A549 (cell line): ENCODE measurements at regions not wholly inside any gene's neighbourhood (a gene's known extent, or its start where the extent isn't known, plus 50 kb on each side); places are given as distances from the start of the nearest gene placed in this dataset.

Source experiments
- ATAC-seq, 2 experiments: fragments of 200-7000 bp in 1 of 2; fragments of >200 bp in 1 of 2; cut with Nextera tagmentation in 1 of 2; cut with Tn5 transposase in 1 of 2; 3 replicates each; pipeline versions ENCODE4 v1.8.0 to v1.9.1; 2018 to 2020; ENCODE audit warnings: mild to moderate bottlenecking in 1 of 2, moderate library complexity in 1 of 2
- CTCF ChIA-PET: fragments of 300-600 bp; sonication (Branson Sonifier 250); formaldehyde crosslinking; extraction: SDS; loops from one replicate; lab custom pipeline; 2021; ENCODE audit warnings: antibody characterized with exemption, inconsistent platforms; lab: Yijun Ruan, JAX
- POLR2A ChIA-PET: fragments of 350-600 bp; formaldehyde crosslinking; extraction: SDS; loops from one replicate; lab custom pipeline; 2021; ENCODE audit warnings: antibody characterized with exemption, inconsistent platforms; lab: Yijun Ruan, JAX
- DNase-seq, 2 experiments: peaks; one replicate each; pipeline versions ENCODE4 v3.0.0 to v3.0.0-alpha.2; 2011 to 2016; ENCODE audit warnings: low read depth in 1 of 2, low spot score in 1 of 2
- FAIRE-seq: peaks from 2 replicates; lab custom pipeline; 2011; peaks lifted over from hg19 to GRCh38; lab: Jason Lieb, UNC
- H3K27ac ChIP-seq, 2 experiments: fragments of >200 bp; sonication (Bioruptor Twin); formaldehyde crosslinking; 3 replicates each; pipeline ENCODE4 v1.5.1; 2016 to 2017
- H3K4me1 ChIP-seq: fragments of >200 bp; sonication (Bioruptor Twin); formaldehyde crosslinking; 3 replicates; pipeline ENCODE4 v1.6.1; 2016
- H3K4me2 ChIP-seq: fragments of >200 bp; sonication (Bioruptor Twin); formaldehyde crosslinking; 3 replicates; pipeline ENCODE4 v1.6.1; 2016
- H3K4me3 ChIP-seq: fragments of >200 bp; sonication (Bioruptor Twin); formaldehyde crosslinking; 3 replicates; pipeline ENCODE4 v1.5.1; 2016
- H3K9me3 ChIP-seq: fragments of >200 bp; sonication (Bioruptor Twin); formaldehyde crosslinking; 3 replicates; pipeline ENCODE4 v1.6.1; 2016
- BHLHE40 ChIP-seq: IDR thresholded peaks from 2 replicates; pipeline ENCODE4 v1.6.1; 2012; ENCODE audit warnings: low read depth, low read length, inconsistent platforms
- CBX2 ChIP-seq: fragments of 200-600 bp; sonication (generic); IDR thresholded peaks from 2 replicates; pipeline ENCODE4 v1.6.1; 2016; ENCODE audit warnings: low read depth, mild to moderate bottlenecking, borderline replicate concordance
- CBX8 ChIP-seq: fragments of 200-600 bp; sonication (generic); IDR thresholded peaks from 2 replicates; pipeline ENCODE4 v1.6.1; 2016
- CHD2 ChIP-seq: fragments of 150-350 bp; IDR thresholded peaks from 2 replicates; pipeline ENCODE4 v1.6.1; 2014; ENCODE audit warnings: low read length; ENCODE audit not compliant: partially characterized antibody
- EHF ChIP-seq: fragments of 250-450 bp; sonication (Bioruptor Pico); IDR thresholded peaks from 2 replicates; pipeline ENCODE4 v1.5.0; 2020; ENCODE audit warnings: mild to moderate bottlenecking
- EHMT2 ChIP-seq: fragments of 200-600 bp; sonication (generic); IDR thresholded peaks from 2 replicates; pipeline ENCODE4 v1.6.1; 2016; ENCODE audit warnings: antibody characterized with exemption, low read depth, mild to moderate bottlenecking, moderate library complexity
- ESRRA ChIP-seq: fragments of 150-350 bp; IDR thresholded peaks from 2 replicates; pipeline ENCODE4 v1.6.1; 2014; ENCODE audit warnings: mild to moderate bottlenecking, low read length, borderline replicate concordance
- FOSL2 ChIP-seq, 2 experiments: fragments of 450-650 bp in 1 of 2; fragments of >200 bp in 1 of 2; sonication (Bioruptor Twin) in 1 of 2; formaldehyde crosslinking; IDR thresholded peaks; 2 replicates each; pipeline versions ENCODE4 v1.5.0 to v1.6.1; 2016 to 2020; ENCODE audit warnings: mild to moderate bottlenecking in 1 of 2, moderate library complexity in 1 of 2
- HDAC2 ChIP-seq: fragments of 200-600 bp; sonication (generic); IDR thresholded peaks from 2 replicates; pipeline ENCODE4 v1.6.1; 2016
- HOXB5 ChIP-seq: fragments of 250-450 bp; sonication (Bioruptor Pico); IDR thresholded peaks from 2 replicates; pipeline ENCODE4 v1.5.0; 2020; ENCODE audit warnings: mild to moderate bottlenecking, moderate library complexity
- KDM1A ChIP-seq: fragments of 200-600 bp; sonication (generic); IDR thresholded peaks from 2 replicates; pipeline ENCODE4 v1.6.1; 2016; ENCODE audit warnings: low read depth, mild to moderate bottlenecking
- MAFK ChIP-seq: fragments of 450-650 bp; IDR thresholded peaks from 2 replicates; pipeline ENCODE4 v1.6.1; 2014; ENCODE audit not compliant: partially characterized antibody
- MYC ChIP-seq: IDR thresholded peaks from 2 replicates; pipeline ENCODE4 v1.6.1; 2012; ENCODE audit warnings: mild to moderate bottlenecking, inconsistent platforms, low read length, improper control_type of control experiment, borderline replicate concordance
- NPAS2 ChIP-seq: fragments of 250-450 bp; sonication (Bioruptor Pico); IDR thresholded peaks from 2 replicates; pipeline ENCODE4 v1.8.0; 2022; ENCODE audit warnings: mild to moderate bottlenecking, moderate library complexity, borderline replicate concordance
- POLR2A ChIP-seq: IDR thresholded peaks from 2 replicates; pipeline ENCODE4 v1.6.1; 2012; ENCODE audit warnings: mild to moderate bottlenecking, low read length
- POLR2AphosphoS2 ChIP-seq: conservative IDR thresholded peaks from 2 replicates; pipeline ENCODE4 v1.6.1; 2012; ENCODE audit warnings: low read length, improper control_type of control experiment, inconsistent platforms
- RAD21 ChIP-seq, 2 experiments: fragments of >200 bp in 1 of 2; sonication (Bioruptor Twin) in 1 of 2; formaldehyde crosslinking in 1 of 2; IDR thresholded peaks in 1 of 2; conservative IDR thresholded peaks in 1 of 2; 2 replicates in 1 of 2; 3 replicates in 1 of 2; pipeline ENCODE4 v1.6.1; 2012 to 2018; ENCODE audit warnings: inconsistent platforms in 1 of 2
- RCOR1 ChIP-seq: fragments of 150-350 bp; IDR thresholded peaks from 2 replicates; pipeline ENCODE4 v1.6.1; 2014; ENCODE audit warnings: antibody characterized with exemption, low read length, low read depth
- RFX5 ChIP-seq: fragments of 450-650 bp; IDR thresholded peaks from 2 replicates; pipeline ENCODE4 v1.7.1; 2014; ENCODE audit warnings: antibody characterized with exemption, mild to moderate bottlenecking, moderate library complexity
- SMC3 ChIP-seq: fragments of >200 bp; sonication (Bioruptor Twin); formaldehyde crosslinking; IDR thresholded peaks from 3 replicates; pipeline ENCODE4 v1.6.1; 2018; ENCODE audit warnings: inconsistent platforms
- SREBF2 ChIP-seq: fragments of 450-650 bp; IDR thresholded peaks from 2 replicates; pipeline ENCODE4 v1.6.1; 2014; ENCODE audit warnings: mild to moderate bottlenecking, moderate library complexity
- WGBS: methylation state at CpG from one replicate; pipeline ENCODE4 v1.1.6; 2017; ENCODE audit errors: missing lambda C conversion rate; 5-methylcytosine and 5-hydroxymethylcytosine counted together
- TF ChIP-seq, protein P1 (sequence below): fragments of >200 bp; sonication (Bioruptor Twin); formaldehyde crosslinking; IDR thresholded peaks from 3 replicates; pipeline ENCODE4 v1.5.1; 2016
- TF ChIP-seq, protein P2 (sequence below): IDR thresholded peaks from 2 replicates; pipeline ENCODE4 v1.6.1; 2012
- TF ChIP-seq, protein P3 (sequence below): fragments of 150-350 bp; IDR thresholded peaks from 2 replicates; pipeline ENCODE4 v1.6.1; 2014; ENCODE audit warnings: low read depth, mild to moderate bottlenecking, low read length
- TF ChIP-seq, protein P4 (sequence below): fragments of >200 bp; sonication (Bioruptor Twin); formaldehyde crosslinking; IDR thresholded peaks from 3 replicates; pipeline ENCODE4 v1.6.1; 2016
- TF ChIP-seq, protein P5 (sequence below): fragments of 250-450 bp; sonication (Bioruptor Pico); IDR thresholded peaks from 2 replicates; pipeline ENCODE4 v1.5.0; 2020; ENCODE audit warnings: low read depth, mild to moderate bottlenecking, moderate library complexity
- TF ChIP-seq, protein P6 (sequence below): fragments of 200-600 bp; sonication (generic); IDR thresholded peaks from 2 replicates; pipeline ENCODE4 v1.6.1; 2016; ENCODE audit warnings: antibody characterized with exemption, mild to moderate bottlenecking, moderate library complexity
- TF ChIP-seq, protein P7 (sequence below): fragments of >200 bp; sonication (Bioruptor Twin); formaldehyde crosslinking; IDR thresholded peaks from 2 replicates; pipeline ENCODE4 v1.6.1; 2016

DNA sequence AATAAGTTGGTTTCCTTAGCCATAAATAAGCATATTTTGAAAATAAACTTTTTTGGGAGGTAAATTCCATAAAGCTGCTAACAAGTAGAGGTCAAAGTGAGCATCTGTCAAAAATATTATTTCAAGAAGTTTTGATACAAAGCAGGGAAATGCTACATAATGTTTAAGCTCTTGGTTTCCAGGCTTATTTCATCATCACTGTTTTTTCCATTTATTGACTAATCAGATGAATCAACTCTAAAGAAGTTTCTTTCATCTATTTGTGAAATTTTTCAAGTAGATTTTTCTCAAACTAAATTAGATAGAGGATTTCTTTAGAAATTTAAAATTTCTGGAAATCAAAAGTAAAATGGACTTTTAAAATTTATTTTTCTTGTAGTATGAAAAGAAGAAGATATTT is 89.5 kb upstream of the TBX18 start:
- no peak for DNase-seq
- Histone ChIP-seq H3K27ac (no peak overlapping the region), H3K4me1 (no peaks in the 10 kb centered on the region), H3K4me3 (no peak overlapping the region), H3K9me3 (no peaks in the 10 kb centered on the region), H3K4me2 (no peak overlapping the region)
- FAIRE-seq = no peak
- CTCF ChIA-PET = no interaction called here
- no peak for TF ChIP-seq FOSL2 (IDR thresholded peaks at IDR 0.05)
- TF ChIP-seq FOSL2 (CRISPR knock-in tag; IDR thresholded peaks at IDR 0.05) = no peak
- TF ChIP-seq, protein P1, sequence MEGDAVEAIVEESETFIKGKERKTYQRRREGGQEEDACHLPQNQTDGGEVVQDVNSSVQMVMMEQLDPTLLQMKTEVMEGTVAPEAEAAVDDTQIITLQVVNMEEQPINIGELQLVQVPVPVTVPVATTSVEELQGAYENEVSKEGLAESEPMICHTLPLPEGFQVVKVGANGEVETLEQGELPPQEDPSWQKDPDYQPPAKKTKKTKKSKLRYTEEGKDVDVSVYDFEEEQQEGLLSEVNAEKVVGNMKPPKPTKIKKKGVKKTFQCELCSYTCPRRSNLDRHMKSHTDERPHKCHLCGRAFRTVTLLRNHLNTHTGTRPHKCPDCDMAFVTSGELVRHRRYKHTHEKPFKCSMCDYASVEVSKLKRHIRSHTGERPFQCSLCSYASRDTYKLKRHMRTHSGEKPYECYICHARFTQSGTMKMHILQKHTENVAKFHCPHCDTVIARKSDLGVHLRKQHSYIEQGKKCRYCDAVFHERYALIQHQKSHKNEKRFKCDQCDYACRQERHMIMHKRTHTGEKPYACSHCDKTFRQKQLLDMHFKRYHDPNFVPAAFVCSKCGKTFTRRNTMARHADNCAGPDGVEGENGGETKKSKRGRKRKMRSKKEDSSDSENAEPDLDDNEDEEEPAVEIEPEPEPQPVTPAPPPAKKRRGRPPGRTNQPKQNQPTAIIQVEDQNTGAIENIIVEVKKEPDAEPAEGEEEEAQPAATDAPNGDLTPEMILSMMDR = no peak
- no peak for TF ChIP-seq KDM1A
- TF ChIP-seq RFX5 = no peak
- no peak for TF ChIP-seq RCOR1
- TF ChIP-seq EHF = no peak
- TF ChIP-seq EHMT2 = no peak
- TF ChIP-seq MAFK = no peak
- no peak for TF ChIP-seq HDAC2
- TF ChIP-seq, protein P2, sequence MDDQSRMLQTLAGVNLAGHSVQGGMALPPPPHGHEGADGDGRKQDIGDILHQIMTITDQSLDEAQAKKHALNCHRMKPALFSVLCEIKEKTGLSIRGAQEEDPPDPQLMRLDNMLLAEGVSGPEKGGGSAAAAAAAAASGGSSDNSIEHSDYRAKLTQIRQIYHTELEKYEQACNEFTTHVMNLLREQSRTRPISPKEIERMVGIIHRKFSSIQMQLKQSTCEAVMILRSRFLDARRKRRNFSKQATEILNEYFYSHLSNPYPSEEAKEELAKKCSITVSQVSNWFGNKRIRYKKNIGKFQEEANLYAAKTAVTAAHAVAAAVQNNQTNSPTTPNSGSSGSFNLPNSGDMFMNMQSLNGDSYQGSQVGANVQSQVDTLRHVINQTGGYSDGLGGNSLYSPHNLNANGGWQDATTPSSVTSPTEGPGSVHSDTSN = no peak
- TF ChIP-seq POLR2A = no peak
- TF ChIP-seq, protein P3, sequence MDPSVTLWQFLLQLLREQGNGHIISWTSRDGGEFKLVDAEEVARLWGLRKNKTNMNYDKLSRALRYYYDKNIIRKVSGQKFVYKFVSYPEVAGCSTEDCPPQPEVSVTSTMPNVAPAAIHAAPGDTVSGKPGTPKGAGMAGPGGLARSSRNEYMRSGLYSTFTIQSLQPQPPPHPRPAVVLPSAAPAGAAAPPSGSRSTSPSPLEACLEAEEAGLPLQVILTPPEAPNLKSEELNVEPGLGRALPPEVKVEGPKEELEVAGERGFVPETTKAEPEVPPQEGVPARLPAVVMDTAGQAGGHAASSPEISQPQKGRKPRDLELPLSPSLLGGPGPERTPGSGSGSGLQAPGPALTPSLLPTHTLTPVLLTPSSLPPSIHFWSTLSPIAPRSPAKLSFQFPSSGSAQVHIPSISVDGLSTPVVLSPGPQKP = no peak
- TF ChIP-seq POLR2AphosphoS2 = no peak
- no peak for TF ChIP-seq MYC
- no peak for TF ChIP-seq SREBF2
- TF ChIP-seq CHD2 = no peak
- POLR2A ChIA-PET = no interaction called here
- ATAC-seq = no peak

DNA sequence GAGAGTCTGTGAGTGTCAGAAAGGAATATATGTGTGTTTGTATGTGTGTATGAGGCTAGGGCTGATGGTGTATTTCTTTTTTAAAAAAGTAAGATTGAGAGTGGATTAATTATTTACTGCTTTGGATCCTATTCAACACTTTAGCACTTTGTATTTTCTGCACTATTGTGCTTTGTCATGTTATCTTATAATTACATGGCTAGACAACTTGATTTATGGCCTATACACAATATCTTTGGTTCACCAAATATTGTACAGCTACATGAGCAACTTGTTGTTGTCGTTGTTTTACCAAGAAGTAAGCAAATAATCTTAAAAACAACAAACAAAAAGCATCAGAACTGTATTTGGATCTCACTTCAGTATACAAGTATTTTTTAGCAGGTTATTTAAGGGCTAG is 84.6 kb upstream of the TBX18 start:
- Histone ChIP-seq H3K27ac (no peak overlapping the region), H3K4me3 (no peak overlapping the region), H3K4me2 (no peak overlapping the region), H3K4me1 (peaks cover 11% of the 10 kb centered on the region; the same call in 1 of the 3 replicates), H3K9me3 (no peaks in the 10 kb centered on the region)
- WGBS = 9% methylated on average over 1 of the region's 1 CpG
- FAIRE-seq = no peak
- ATAC-seq = no peak
- ChIA-PET POLR2A (no interaction called here), CTCF (interaction anchor here (0.8 to 1.6 kb wide), 2 partner anchors 15 to 16 kb away, joined by 3 read pairs; no protein-coding TSS in a partner anchor)
- DNase-seq = no peak
- TF ChIP-seq ESRRA (no peak), NPAS2 (CRISPR knock-in tag) (no peak), CBX2 (no peak), CBX8 (no peak), RFX5 (no peak), HOXB5 (CRISPR knock-in tag) (no peak), CHD2 (no peak), SMC3 (no peak), RAD21 (conservative IDR thresholded peaks at IDR 0.05 in 1 of 2, IDR thresholded peaks at IDR 0.05 in 1 of 2) (no peak), BHLHE40 (no peak)
- TF ChIP-seq, protein P4, sequence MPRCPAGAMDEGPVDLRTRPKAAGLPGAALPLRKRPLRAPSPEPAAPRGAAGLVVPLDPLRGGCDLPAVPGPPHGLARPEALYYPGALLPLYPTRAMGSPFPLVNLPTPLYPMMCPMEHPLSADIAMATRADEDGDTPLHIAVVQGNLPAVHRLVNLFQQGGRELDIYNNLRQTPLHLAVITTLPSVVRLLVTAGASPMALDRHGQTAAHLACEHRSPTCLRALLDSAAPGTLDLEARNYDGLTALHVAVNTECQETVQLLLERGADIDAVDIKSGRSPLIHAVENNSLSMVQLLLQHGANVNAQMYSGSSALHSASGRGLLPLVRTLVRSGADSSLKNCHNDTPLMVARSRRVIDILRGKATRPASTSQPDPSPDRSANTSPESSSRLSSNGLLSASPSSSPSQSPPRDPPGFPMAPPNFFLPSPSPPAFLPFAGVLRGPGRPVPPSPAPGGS = no peak
- TF ChIP-seq, protein P5, sequence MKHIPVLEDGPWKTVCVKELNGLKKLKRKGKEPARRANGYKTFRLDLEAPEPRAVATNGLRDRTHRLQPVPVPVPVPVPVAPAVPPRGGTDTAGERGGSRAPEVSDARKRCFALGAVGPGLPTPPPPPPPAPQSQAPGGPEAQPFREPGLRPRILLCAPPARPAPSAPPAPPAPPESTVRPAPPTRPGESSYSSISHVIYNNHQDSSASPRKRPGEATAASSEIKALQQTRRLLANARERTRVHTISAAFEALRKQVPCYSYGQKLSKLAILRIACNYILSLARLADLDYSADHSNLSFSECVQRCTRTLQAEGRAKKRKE (CRISPR knock-in tag) = no peak
- TF ChIP-seq, protein P6, sequence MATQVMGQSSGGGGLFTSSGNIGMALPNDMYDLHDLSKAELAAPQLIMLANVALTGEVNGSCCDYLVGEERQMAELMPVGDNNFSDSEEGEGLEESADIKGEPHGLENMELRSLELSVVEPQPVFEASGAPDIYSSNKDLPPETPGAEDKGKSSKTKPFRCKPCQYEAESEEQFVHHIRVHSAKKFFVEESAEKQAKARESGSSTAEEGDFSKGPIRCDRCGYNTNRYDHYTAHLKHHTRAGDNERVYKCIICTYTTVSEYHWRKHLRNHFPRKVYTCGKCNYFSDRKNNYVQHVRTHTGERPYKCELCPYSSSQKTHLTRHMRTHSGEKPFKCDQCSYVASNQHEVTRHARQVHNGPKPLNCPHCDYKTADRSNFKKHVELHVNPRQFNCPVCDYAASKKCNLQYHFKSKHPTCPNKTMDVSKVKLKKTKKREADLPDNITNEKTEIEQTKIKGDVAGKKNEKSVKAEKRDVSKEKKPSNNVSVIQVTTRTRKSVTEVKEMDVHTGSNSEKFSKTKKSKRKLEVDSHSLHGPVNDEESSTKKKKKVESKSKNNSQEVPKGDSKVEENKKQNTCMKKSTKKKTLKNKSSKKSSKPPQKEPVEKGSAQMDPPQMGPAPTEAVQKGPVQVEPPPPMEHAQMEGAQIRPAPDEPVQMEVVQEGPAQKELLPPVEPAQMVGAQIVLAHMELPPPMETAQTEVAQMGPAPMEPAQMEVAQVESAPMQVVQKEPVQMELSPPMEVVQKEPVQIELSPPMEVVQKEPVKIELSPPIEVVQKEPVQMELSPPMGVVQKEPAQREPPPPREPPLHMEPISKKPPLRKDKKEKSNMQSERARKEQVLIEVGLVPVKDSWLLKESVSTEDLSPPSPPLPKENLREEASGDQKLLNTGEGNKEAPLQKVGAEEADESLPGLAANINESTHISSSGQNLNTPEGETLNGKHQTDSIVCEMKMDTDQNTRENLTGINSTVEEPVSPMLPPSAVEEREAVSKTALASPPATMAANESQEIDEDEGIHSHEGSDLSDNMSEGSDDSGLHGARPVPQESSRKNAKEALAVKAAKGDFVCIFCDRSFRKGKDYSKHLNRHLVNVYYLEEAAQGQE = no peak
- TF ChIP-seq, protein P3 = no peak
- TF ChIP-seq, protein P7, sequence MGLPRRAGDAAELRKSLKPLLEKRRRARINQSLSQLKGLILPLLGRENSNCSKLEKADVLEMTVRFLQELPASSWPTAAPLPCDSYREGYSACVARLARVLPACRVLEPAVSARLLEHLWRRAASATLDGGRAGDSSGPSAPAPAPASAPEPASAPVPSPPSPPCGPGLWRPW = no peak
